Upper lobe of left lung (tissue), 4 donors: ENCODE measurements at regions not wholly inside any gene's neighbourhood (a gene's known extent, or its start where the extent isn't known, plus 50 kb on each side); places are given as distances from the start of the nearest gene placed in this dataset.

Experiments used
- CTCF ChIP-seq, 6 experiments: fragments of 450-650 bp in 4 of 6; fragments of 200-600 bp in 2 of 6; sonication (generic) in 2 of 6; IDR thresholded peaks; one replicate each; pipeline ENCODE4 v1.5.1; 2016 to 2019; ENCODE audit warnings: antibody characterized with exemption in 6 of 6
- POLR2A ChIP-seq, 4 donors: fragments of 450-650 bp; IDR thresholded peaks; one replicate each; pipeline ENCODE4 v1.5.1; 2016 to 2017; ENCODE audit warnings: antibody characterized with exemption in 4 of 4, mild to moderate bottlenecking in 2 of 4

DNA sequence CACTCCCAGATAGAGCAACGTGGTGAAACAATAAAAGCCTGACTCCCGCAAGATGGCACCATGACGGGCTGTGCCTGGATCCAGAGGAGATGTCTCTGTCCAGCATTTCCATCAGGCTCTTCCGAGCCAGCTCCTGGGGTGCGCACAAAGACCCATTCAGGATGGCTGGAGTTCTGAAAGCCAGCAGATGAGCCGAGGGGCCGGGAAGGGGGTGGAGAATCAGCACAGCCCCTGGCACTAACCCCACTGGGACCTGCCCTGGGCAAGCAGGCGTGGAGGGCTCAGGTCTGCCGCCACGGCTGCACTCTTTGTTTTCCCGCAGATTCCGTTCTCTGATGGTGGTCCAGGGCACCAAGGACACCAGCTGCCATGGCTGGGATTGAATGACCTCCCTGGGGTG lies 97.2 kb upstream of the BLID start:
- no peak for TF ChIP-seq POLR2A (IDR thresholded peaks at IDR 0.05)
- TF ChIP-seq CTCF (IDR thresholded peaks at IDR 0.05): no peak
